MM.1S (cell line): ENCODE measurements at regions not wholly inside any gene's neighbourhood (a gene's known extent, or its start where the extent isn't known, plus 50 kb on each side); places are given as distances from the start of the nearest gene placed in this dataset.

Experiments used
- CTCF ChIP-seq: fragments of 300-600 bp; sonication (generic); IDR thresholded peaks from 2 replicates; pipeline ENCODE4 v1.5.1; 2016; ENCODE audit warnings: antibody characterized with exemption, low read length, mixed read lengths
- EZH2phosphoT487 ChIP-seq: fragments of 300-600 bp; sonication (generic); IDR thresholded peaks from 2 replicates; pipeline ENCODE4 v1.6.1; 2018; ENCODE audit warnings: antibody characterized with exemption, low read length

GRCh38 chr9:134227451-134228411 is 63.4 kb upstream of the RNU6ATAC start:
- no peak for TF ChIP-seq EZH2phosphoT487
- TF ChIP-seq CTCF, result no peak
